T-cell (primary cell): ENCODE measurements at regions not wholly inside any gene's neighbourhood (a gene's known extent, or its start where the extent isn't known, plus 50 kb on each side); places are given as distances from the start of the nearest gene placed in this dataset.
"Not testable (repeated sequence)": the region's sequence is repeated elsewhere in the genome, so short reads cannot be mapped to it uniquely, and the experiment has no call there.

ENCODE experiments used
- ATAC-seq, 4 experiments: fragments of 200-7000 bp in 3 of 4; fragments of 150-1000 bp in 1 of 4; cut with Tn5 transposase; replicated peaks in 1 of 4; 1 replicate in 3 of 4; 2 replicates in 1 of 4; pipeline ENCODE4 v1.10.0; 2021; ENCODE audit warnings: moderate library complexity in 3 of 4, mild to moderate bottlenecking in 2 of 4, moderate number of reproducible peaks in 1 of 4
- CTCF ChIA-PET, 2 donors: fragments of 300-600 bp; sonication (Branson Sonifier 250); formaldehyde crosslinking; loops; one replicate each; lab custom pipeline; 2022; ENCODE audit warnings: antibody characterized with exemption in 2 of 2; lab: Charles Lee
- POLR2A ChIA-PET, 2 donors: fragments of 300-600 bp; sonication (Branson Sonifier 250); formaldehyde crosslinking; loops; one replicate each; lab custom pipeline; 2022; ENCODE audit warnings: antibody characterized with exemption in 2 of 2; lab: Charles Lee
- DNase-seq, 35 experiments: peaks; one replicate each; pipeline versions ENCODE4 v3.0.0 to v3.0.0-alpha.2; 2013 to 2023
- H3K27ac ChIP-seq: one replicate; pipeline ENCODE4 v1.5.1; 2013; ENCODE audit warnings: low read length
- H3K27me3 ChIP-seq, 2 experiments: replicated peaks in 1 of 2; 1 replicate in 1 of 2; 2 replicates in 1 of 2; pipeline versions ENCODE4 v1.6.1 to v1.7.0; 2013; ENCODE audit warnings: low read length in 1 of 2, mixed read lengths in 1 of 2; ENCODE audit not compliant: control insufficient read depth in 2 of 2, insufficient read depth in 2 of 2; ENCODE audit errors: extremely low read depth in 1 of 2
- H3K36me3 ChIP-seq, 2 donors: 1 replicate in 1 of 2; 2 replicates in 1 of 2; pipeline versions ENCODE4 v1.6.1 to v1.7.0; 2013; ENCODE audit warnings: low read length in 1 of 2; ENCODE audit not compliant: control insufficient read depth in 2 of 2, insufficient read depth in 1 of 2; ENCODE audit errors: extremely low read depth in 1 of 2
- H3K4me1 ChIP-seq, 2 experiments: 1 replicate in 1 of 2; 2 replicates in 1 of 2; pipeline versions ENCODE4 v1.6.1 to v1.7.0; 2013; ENCODE audit warnings: low read length in 2 of 2, mixed read lengths in 1 of 2; ENCODE audit not compliant: insufficient read depth in 2 of 2, control insufficient read depth in 1 of 2; ENCODE audit errors: extremely low read depth in 1 of 2
- H3K4me3 ChIP-seq, 2 donors: 1 replicate in 1 of 2; 2 replicates in 1 of 2; pipeline versions ENCODE4 v1.5.1 to v1.7.0; 2013; ENCODE audit warnings: mild to moderate bottlenecking in 2 of 2, low read length in 1 of 2, moderate library complexity in 1 of 2; ENCODE audit not compliant: control insufficient read depth in 1 of 2; ENCODE audit errors: extremely low read depth in 1 of 2
- H3K9me3 ChIP-seq: 2 replicates; pipeline ENCODE4 v1.7.0; 2013
- H3K27ac Mint-ChIP-seq, 2 donors: one replicate each; pipeline ENCODE4 v1.8.0; 2020 to 2021; ENCODE audit warnings: mild to moderate bottlenecking in 2 of 2, mixed read lengths in 2 of 2
- H3K27me3 Mint-ChIP-seq, 2 donors: one replicate each; pipeline ENCODE4 v1.8.0; 2021 to 2022; ENCODE audit warnings: mixed read lengths in 2 of 2
- H3K36me3 Mint-ChIP-seq: one replicate; pipeline ENCODE4 v1.8.0; 2021; ENCODE audit warnings: mixed read lengths
- H3K4me1 Mint-ChIP-seq, 3 donors: one replicate each; pipeline ENCODE4 v1.8.0; 2020 to 2022; ENCODE audit warnings: mixed read lengths in 3 of 3, mild to moderate bottlenecking in 1 of 3
- H3K4me3 Mint-ChIP-seq, 3 donors: one replicate each; pipeline ENCODE4 v1.8.0; 2020 to 2022; ENCODE audit warnings: mild to moderate bottlenecking in 3 of 3, mixed read lengths in 3 of 3, moderate library complexity in 3 of 3
- H3K9me3 Mint-ChIP-seq, 3 donors: one replicate each; pipeline ENCODE4 v1.8.0; 2020 to 2022; ENCODE audit warnings: mixed read lengths in 3 of 3
- WGBS: methylation state at CpG from one replicate; pipeline ENCODE4 v1.1.5; 2013; ENCODE audit warnings: missing lambda C conversion rate; ENCODE audit not compliant: insufficient coverage; 5-methylcytosine and 5-hydroxymethylcytosine counted together

GRCh38 chr20:12250661-12251060 lies 333.0 kb downstream of the BTBD3 start:
- not testable (repeated sequence) for H3K27me3 ChIP-seq

GRCh38 chr20:12252793-12253192 lies 335.1 kb downstream of the BTBD3 start:
- H3K9me3 Mint-ChIP-seq, result peaks cover 2 to 18% (median 15%) of the 10 kb centered on the region in 3 donors
- Histone ChIP-seq H3K27ac (no peak overlapping the region), H3K4me3 (no peak overlapping the region), H3K4me1 (no peaks in the 10 kb centered on the region), H3K36me3 (no peaks in the 10 kb centered on the region), H3K9me3 (no peaks in the 10 kb centered on the region), H3K27me3 (no peaks in the 10 kb centered on the region)
- no peak overlapping the region for H3K4me3 Mint-ChIP-seq
- ChIA-PET POLR2A (no interaction called here), CTCF (no interaction called here)
- ATAC-seq (no peak), DNase-seq (no peak)
- H3K4me1 Mint-ChIP-seq, result no peaks in the 10 kb centered on the region
- H3K36me3 Mint-ChIP-seq, result no peaks in the 10 kb centered on the region
- no peaks in the 10 kb centered on the region for H3K27me3 Mint-ChIP-seq
- 84% methylated on average over 5 of the region's 7 CpGs for WGBS
- H3K27ac Mint-ChIP-seq, result no peak overlapping the region

More at GRCh38 chr20:12250661-12251060, 333.0 kb downstream of the BTBD3 start:
- H3K27ac ChIP-seq, H3K36me3 Mint-ChIP-seq, POLR2A ChIA-PET, DNase-seq, H3K4me1 Mint-ChIP-seq, H3K27ac Mint-ChIP-seq, CTCF ChIA-PET, H3K27me3 Mint-ChIP-seq, ATAC-seq, H3K9me3 ChIP-seq, H3K4me3 Mint-ChIP-seq, H3K4me3 ChIP-seq, H3K36me3 ChIP-seq, H3K4me1 ChIP-seq: not testable (repeated sequence)
- WGBS, result no CpG with 5 or more reads among the region's 1 CpG
- peaks cover 5 to 18% (median 15%) of the 10 kb centered on the region in 3 donors for H3K9me3 Mint-ChIP-seq

- H3K9me3 Mint-ChIP-seq, result peaks cover 2 to 16% (median 13%) of the 10 kb centered on the region in 3 donors
- Histone ChIP-seq H3K4me3 (no peak overlapping the region), H3K36me3 (no peaks in the 10 kb centered on the region), H3K9me3 (no peaks in the 10 kb centered on the region), H3K27ac (no peak overlapping the region), H3K27me3 (no peaks in the 10 kb centered on the region), H3K4me1 (no peaks in the 10 kb centered on the region)
- no peaks in the 10 kb centered on the region for H3K4me1 Mint-ChIP-seq
- WGBS, result 53% methylated on average over 3 of the region's 3 CpGs
- no peaks in the 10 kb centered on the region for H3K27me3 Mint-ChIP-seq
- no peak for ATAC-seq
- no peak for DNase-seq
- no peak overlapping the region for H3K27ac Mint-ChIP-seq
- ChIA-PET CTCF (no interaction called here), POLR2A (no interaction called here)
- no peak overlapping the region for H3K4me3 Mint-ChIP-seq
- no peaks in the 10 kb centered on the region for H3K36me3 Mint-ChIP-seq
Observed at GRCh38 chr20:12255461-12255970, 337.8 kb downstream of the BTBD3 start.

- H3K9me3 Mint-ChIP-seq, result peaks cover 2 to 4% (median 3%) of the 10 kb centered on the region in 3 donors
- Histone ChIP-seq H3K4me3 (no peak overlapping the region), H3K4me1 (no peaks in the 10 kb centered on the region), H3K27me3 (no peaks in the 10 kb centered on the region), H3K36me3 (no peaks in the 10 kb centered on the region), H3K27ac (no peak overlapping the region), H3K9me3 (no peaks in the 10 kb centered on the region)
- no peaks in the 10 kb centered on the region for H3K4me1 Mint-ChIP-seq
- no peaks in the 10 kb centered on the region for H3K27me3 Mint-ChIP-seq
- ChIA-PET POLR2A (no interaction called here), CTCF (no interaction called here)
- WGBS, result no CpG with 5 or more reads among the region's 1 CpG
- DNase-seq, result no peak
- no peak for ATAC-seq
- no peak overlapping the region for H3K4me3 Mint-ChIP-seq
- no peaks in the 10 kb centered on the region for H3K36me3 Mint-ChIP-seq
- H3K27ac Mint-ChIP-seq, result no peak overlapping the region
Observed at GRCh38 chr20:12256806-12257205, 339.1 kb downstream of the BTBD3 start.

- Mint-ChIP-seq H3K36me3 (no peaks in the 10 kb centered on the region), H3K4me3 (no peak overlapping the region), H3K27me3 (no peaks in the 10 kb centered on the region), H3K4me1 (no peaks in the 10 kb centered on the region), H3K9me3 (peaks cover 9 to 14% (median 9%) of the 10 kb centered on the region in 3 donors), H3K27ac (no peak overlapping the region)
- WGBS, result 88% methylated on average over 4 of the region's 10 CpGs
- DNase-seq (no peak), ATAC-seq (no peak)
- Histone ChIP-seq H3K4me3 (no peak overlapping the region), H3K4me1 (no peaks in the 10 kb centered on the region), H3K9me3 (no peaks in the 10 kb centered on the region), H3K27me3 (no peaks in the 10 kb centered on the region), H3K27ac (no peak overlapping the region), H3K36me3 (no peaks in the 10 kb centered on the region)
- ChIA-PET POLR2A (no interaction called here), CTCF (no interaction called here)
Observed at GRCh38 chr20:12262747-12263146, 345.1 kb downstream of the BTBD3 start.

- no CpG with 5 or more reads among the region's 7 CpGs for WGBS
- H3K36me3 ChIP-seq, result no peaks in the 10 kb centered on the region
- Mint-ChIP-seq H3K4me3 (no peak overlapping the region), H3K4me1 (no peaks in the 10 kb centered on the region), H3K27ac (no peak overlapping the region), H3K36me3 (no peaks in the 10 kb centered on the region), H3K27me3 (no peaks in the 10 kb centered on the region), H3K9me3 (peaks cover 9 to 14% (median 11%) of the 10 kb centered on the region in 3 donors)
- ChIA-PET CTCF (no interaction called here), POLR2A (no interaction called here)
- no peak overlapping the region for H3K27ac ChIP-seq
- ATAC-seq (no peak), DNase-seq (no peak)
- no peaks in the 10 kb centered on the region for H3K27me3 ChIP-seq
- H3K4me3 ChIP-seq, result no peak overlapping the region
- no peaks in the 10 kb centered on the region for H3K4me1 ChIP-seq
- no peaks in the 10 kb centered on the region for H3K9me3 ChIP-seq
Observed at GRCh38 chr20:12264711-12265110, 347.0 kb downstream of the BTBD3 start.

- Histone ChIP-seq H3K9me3 (no peaks in the 10 kb centered on the region), H3K4me3 (no peak overlapping the region), H3K27ac (no peak overlapping the region), H3K27me3 (no peaks in the 10 kb centered on the region), H3K4me1 (no peaks in the 10 kb centered on the region), H3K36me3 (no peaks in the 10 kb centered on the region)
- no peak for ATAC-seq
- peaks cover 9 to 23% (median 11%) of the 10 kb centered on the region in 3 donors for H3K9me3 Mint-ChIP-seq
- H3K4me3 Mint-ChIP-seq, result no peak overlapping the region
- H3K4me1 Mint-ChIP-seq, result no peaks in the 10 kb centered on the region
- DNase-seq, result no peak
- 88% methylated on average over 7 of the region's 8 CpGs for WGBS
- H3K27ac Mint-ChIP-seq, result no peak overlapping the region
- ChIA-PET CTCF (no interaction called here), POLR2A (no interaction called here)
- H3K36me3 Mint-ChIP-seq, result no peaks in the 10 kb centered on the region
- no peaks in the 10 kb centered on the region for H3K27me3 Mint-ChIP-seq
Observed at GRCh38 chr20:12265662-12266061, 348.0 kb downstream of the BTBD3 start.
